GM20000 (cell line): ENCODE measurements at regions not wholly inside any gene's neighbourhood (a gene's known extent, or its start where the extent isn't known, plus 50 kb on each side); places are given as distances from the start of the nearest gene placed in this dataset.

ENCODE experiments used
- DNase-seq: peaks from one replicate; pipeline ENCODE4 v3.0.0; 2012; ENCODE audit warnings: low spot score
- TF ChIP-seq, protein P1 (sequence below): IDR thresholded peaks from 2 replicates; pipeline ENCODE4 v1.5.1; 2012; ENCODE audit warnings: mild to moderate bottlenecking, control low read depth; ENCODE audit errors: extremely low read depth, missing control alignments

DNA sequence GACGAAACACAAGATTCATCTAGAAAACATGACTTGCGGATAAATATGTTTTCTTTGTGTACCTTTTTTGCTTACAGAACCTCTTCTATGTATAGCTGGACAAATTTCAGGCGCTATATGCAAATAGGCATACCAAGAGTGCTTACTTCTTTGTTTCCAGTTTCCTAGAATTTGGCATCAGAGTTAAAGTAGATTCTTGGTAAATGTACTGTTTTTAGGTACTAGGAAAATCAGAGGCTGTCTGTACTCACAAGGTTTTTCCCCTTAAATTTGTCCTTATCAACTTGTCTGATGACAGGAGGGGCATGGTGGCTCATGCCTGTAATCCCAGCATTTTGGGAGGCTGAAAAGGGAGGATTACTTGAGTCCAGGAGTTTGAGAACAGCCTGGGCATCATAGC is 124.9 kb upstream of the TMEM170B start:
- no peak for DNase-seq
- TF ChIP-seq, protein P1, sequence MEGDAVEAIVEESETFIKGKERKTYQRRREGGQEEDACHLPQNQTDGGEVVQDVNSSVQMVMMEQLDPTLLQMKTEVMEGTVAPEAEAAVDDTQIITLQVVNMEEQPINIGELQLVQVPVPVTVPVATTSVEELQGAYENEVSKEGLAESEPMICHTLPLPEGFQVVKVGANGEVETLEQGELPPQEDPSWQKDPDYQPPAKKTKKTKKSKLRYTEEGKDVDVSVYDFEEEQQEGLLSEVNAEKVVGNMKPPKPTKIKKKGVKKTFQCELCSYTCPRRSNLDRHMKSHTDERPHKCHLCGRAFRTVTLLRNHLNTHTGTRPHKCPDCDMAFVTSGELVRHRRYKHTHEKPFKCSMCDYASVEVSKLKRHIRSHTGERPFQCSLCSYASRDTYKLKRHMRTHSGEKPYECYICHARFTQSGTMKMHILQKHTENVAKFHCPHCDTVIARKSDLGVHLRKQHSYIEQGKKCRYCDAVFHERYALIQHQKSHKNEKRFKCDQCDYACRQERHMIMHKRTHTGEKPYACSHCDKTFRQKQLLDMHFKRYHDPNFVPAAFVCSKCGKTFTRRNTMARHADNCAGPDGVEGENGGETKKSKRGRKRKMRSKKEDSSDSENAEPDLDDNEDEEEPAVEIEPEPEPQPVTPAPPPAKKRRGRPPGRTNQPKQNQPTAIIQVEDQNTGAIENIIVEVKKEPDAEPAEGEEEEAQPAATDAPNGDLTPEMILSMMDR = no peak

DNA sequence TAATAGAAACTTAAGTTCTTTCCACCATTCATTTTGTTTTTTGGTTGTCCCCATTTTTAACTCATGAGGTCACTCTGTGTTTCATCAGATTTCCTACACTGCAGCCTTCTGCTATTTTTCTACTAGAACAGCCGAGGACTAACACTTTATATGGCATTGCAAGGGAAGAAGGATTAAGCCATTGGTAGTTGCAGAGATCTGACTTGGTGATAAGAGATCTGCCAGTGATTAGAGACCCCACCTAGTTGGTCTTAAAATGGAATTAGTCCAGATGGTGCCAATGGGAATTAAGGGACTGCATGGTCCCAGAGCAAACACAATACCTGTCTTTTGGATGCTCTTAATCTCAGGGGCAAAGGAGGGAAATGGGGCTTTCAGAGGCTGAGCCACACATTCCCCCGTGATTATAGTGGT is 125.5 kb upstream of the TMEM170B start:
- no peak for DNase-seq
- TF ChIP-seq, protein P1 = no peak

DNA sequence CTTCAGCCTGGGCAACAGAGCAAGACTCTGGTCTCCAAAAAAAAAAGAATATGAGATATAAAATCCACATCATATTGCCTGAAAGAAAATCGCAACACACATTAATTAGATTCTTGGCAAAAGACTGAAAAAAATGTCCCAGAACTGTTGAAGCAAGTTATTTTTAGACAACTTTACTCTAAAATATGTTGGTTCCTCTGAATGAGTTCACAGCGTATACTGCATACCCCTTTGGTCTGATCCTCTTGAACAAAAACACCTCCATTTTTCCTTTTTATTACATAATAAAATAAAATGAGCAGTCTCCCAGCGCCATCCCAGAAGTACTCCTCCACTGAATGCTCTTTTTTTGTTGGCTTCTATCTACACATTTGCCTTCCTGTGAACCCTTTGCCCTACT is 126.0 kb upstream of the TMEM170B start:
- no peak for DNase-seq
- TF ChIP-seq, protein P1 = no peak

DNA sequence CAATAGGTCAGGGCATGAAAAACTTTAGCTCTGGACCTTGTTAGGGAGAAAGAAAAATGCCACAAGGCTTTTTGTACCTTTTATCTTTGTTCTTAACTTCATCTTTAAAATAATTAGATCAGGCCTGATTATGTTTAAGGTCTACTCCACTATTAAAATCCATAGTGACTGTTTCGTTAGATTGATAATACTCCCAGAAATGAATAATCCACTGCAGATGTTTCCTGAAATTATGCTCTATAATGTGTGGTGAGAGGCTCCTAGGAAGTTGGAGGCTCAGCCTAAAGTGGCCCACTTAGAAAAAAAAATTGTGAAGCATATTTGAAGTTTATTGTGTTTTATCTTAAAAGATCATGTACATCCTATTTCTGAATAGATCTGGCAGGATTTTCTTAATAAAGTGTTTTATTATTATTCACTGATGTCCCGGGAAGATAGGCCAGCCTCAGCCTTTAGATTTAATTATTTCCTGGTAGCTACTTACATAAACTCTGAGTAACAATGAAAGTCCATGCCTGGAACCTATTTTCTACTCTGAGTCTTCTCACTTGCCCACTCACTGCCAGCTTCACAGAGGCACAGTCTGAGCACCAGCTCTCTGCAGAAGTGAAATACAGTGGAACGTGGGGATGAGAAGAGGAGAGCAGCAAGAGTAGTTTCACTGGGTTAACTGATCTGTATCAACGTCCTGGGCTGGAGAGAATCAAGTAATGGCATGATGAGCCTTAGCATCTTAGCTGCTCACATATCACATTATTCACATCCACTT is 126.8 kb upstream of the TMEM170B start:
- DNase-seq = no peak
- TF ChIP-seq, protein P1 = no peak

- TF ChIP-seq, protein P1 = no peak
- no peak for DNase-seq
Observed at GRCh38 chr6:11409371-11409770, 128.2 kb upstream of the TMEM170B start.

DNA sequence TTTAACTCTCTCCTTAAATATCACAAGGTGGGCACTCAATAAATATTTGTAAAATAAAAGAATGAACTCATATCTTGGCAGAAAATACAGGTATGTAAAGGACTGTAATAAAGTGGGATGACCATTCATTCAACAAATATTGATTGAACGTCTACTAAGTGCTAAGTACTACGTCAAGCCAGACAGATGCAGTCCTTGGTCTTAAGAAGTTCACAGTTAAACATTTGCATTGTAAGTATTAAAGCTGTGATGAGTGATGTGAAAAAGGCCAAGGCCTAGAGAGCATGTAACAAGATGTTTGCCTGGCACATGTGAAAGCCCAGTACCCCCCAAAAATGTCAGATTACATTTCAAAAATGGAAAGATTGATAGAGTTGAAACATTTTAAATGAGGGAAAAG is 130.1 kb upstream of the TMEM170B start:
- TF ChIP-seq, protein P1 = no peak
- no peak for DNase-seq

DNA sequence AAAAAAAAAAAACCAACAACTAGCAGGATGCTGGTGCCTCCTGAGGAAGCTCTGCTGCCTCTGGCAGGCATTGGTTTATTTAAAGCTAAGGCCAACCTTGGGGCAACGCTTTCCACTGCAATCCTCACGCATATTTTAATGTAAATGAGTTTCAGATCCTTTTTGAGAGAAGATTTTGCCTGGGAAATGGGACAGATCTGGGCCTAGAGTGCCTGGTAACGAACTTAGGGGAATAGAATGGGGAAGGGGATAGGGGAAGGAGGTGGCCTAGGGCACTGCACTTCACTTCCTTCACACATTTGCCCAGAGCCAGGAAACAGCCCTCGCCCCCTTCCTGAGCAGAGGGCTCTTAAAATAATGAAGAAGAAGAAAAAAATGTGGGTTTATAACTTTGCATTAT is 132.7 kb upstream of the TMEM170B start:
- TF ChIP-seq, protein P1 = no peak
- DNase-seq = no peak
